H9 (cell line): ENCODE measurements at regions not wholly inside any gene's neighbourhood (a gene's known extent, or its start where the extent isn't known, plus 50 kb on each side); places are given as distances from the start of the nearest gene placed in this dataset.

Source experiments
- DNase-seq: peaks from one replicate; pipeline ENCODE4 v3.0.0-alpha.2; 2017
- H2AFZ ChIP-seq: one replicate; pipeline ENCODE4 v1.6.1; 2013; ENCODE audit warnings: mild to moderate bottlenecking, low read length, control low read depth, moderate library complexity
- H2AK5ac ChIP-seq: 2 replicates; pipeline ENCODE4 v1.6.1; 2013; ENCODE audit warnings: low read length, control low read depth, mixed read lengths; ENCODE audit not compliant: insufficient read length
- H2BK120ac ChIP-seq: one replicate; pipeline ENCODE4 v1.6.1; 2013; ENCODE audit warnings: low read depth, mild to moderate bottlenecking, low read length, control low read depth, inconsistent platforms; ENCODE audit not compliant: poor library complexity, severe bottlenecking
- H2BK12ac ChIP-seq: 2 replicates; pipeline ENCODE4 v1.6.1; 2013; ENCODE audit warnings: low read length, control low read depth, mixed read lengths, low read depth; ENCODE audit not compliant: insufficient read length
- H2BK15ac ChIP-seq: 2 replicates; pipeline ENCODE4 v1.6.1; 2013; ENCODE audit warnings: low read depth, low read length, control low read depth
- H2BK20ac ChIP-seq: one replicate; pipeline ENCODE4 v1.6.1; 2013; ENCODE audit warnings: low read depth, mild to moderate bottlenecking, low read length, control low read depth, inconsistent platforms; ENCODE audit not compliant: poor library complexity, severe bottlenecking
- H2BK5ac ChIP-seq: 2 replicates; pipeline ENCODE4 v1.6.1; 2013; ENCODE audit warnings: low read length, control low read depth, mixed read lengths; ENCODE audit not compliant: insufficient read length
- H3K14ac ChIP-seq: 2 replicates; pipeline ENCODE4 v1.6.1; 2013; ENCODE audit warnings: low read length, control low read depth; ENCODE audit not compliant: insufficient read depth
- H3K18ac ChIP-seq: 2 replicates; pipeline ENCODE4 v1.6.1; 2013; ENCODE audit warnings: low read depth, mild to moderate bottlenecking, mixed read lengths, low read length, control low read depth; ENCODE audit not compliant: insufficient read length
- H3K23ac ChIP-seq: 2 replicates; pipeline ENCODE4 v1.6.1; 2013; ENCODE audit warnings: low read length, control low read depth, mixed read lengths, low read depth; ENCODE audit not compliant: insufficient read length
- H3K23me2 ChIP-seq: 2 replicates; pipeline ENCODE4 v1.6.1; 2013; ENCODE audit warnings: low read depth, mild to moderate bottlenecking, mixed read lengths, low read length, control low read depth; ENCODE audit not compliant: insufficient read length, poor library complexity, severe bottlenecking
- H3K27ac ChIP-seq: 2 replicates; pipeline ENCODE4 v1.5.1; 2013; ENCODE audit warnings: low read length, control low read depth, mixed read lengths, low read depth; ENCODE audit not compliant: insufficient read length
- H3K27me3 ChIP-seq: 2 replicates; pipeline ENCODE4 v1.6.1; 2013; ENCODE audit warnings: low read length, control low read depth, inconsistent platforms; ENCODE audit not compliant: insufficient read depth
- H3K4ac ChIP-seq: 2 replicates; pipeline ENCODE4 v1.6.1; 2013; ENCODE audit warnings: low read depth, mild to moderate bottlenecking, control low read depth, inconsistent platforms, low read length, moderate library complexity
- H3K4me1 ChIP-seq: 2 replicates; pipeline ENCODE4 v1.6.1; 2013; ENCODE audit warnings: low read length, control low read depth, inconsistent platforms; ENCODE audit not compliant: insufficient read depth
- H3K4me2 ChIP-seq: 2 replicates; pipeline ENCODE4 v1.6.1; 2013; ENCODE audit warnings: low read length, control low read depth, mixed read lengths; ENCODE audit not compliant: insufficient read length, insufficient read depth
- H3K56ac ChIP-seq: 2 replicates; pipeline ENCODE4 v1.6.1; 2013; ENCODE audit warnings: low read depth, mild to moderate bottlenecking, mixed read lengths, low read length, control low read depth; ENCODE audit not compliant: insufficient read length
- H3K79me1 ChIP-seq: 2 replicates; pipeline ENCODE4 v1.6.1; 2013; ENCODE audit warnings: low read depth, mild to moderate bottlenecking, moderate library complexity, low read length, control low read depth, inconsistent platforms; ENCODE audit not compliant: insufficient read depth, poor library complexity, severe bottlenecking
- H3K79me2 ChIP-seq: 2 replicates; pipeline ENCODE4 v1.6.1; 2013; ENCODE audit warnings: low read length, control low read depth, inconsistent platforms; ENCODE audit not compliant: insufficient read depth
- H3K9ac ChIP-seq: 2 replicates; pipeline ENCODE4 v1.6.1; 2013; ENCODE audit warnings: low read length, control low read depth, mixed read lengths; ENCODE audit not compliant: insufficient read length; ENCODE audit errors: extremely low read depth
- H3K9me3 ChIP-seq: one replicate; pipeline ENCODE4 v1.6.1; 2013; ENCODE audit warnings: low read depth, low read length, inconsistent platforms; ENCODE audit not compliant: control insufficient read depth
- H3T11ph ChIP-seq: one replicate; pipeline ENCODE4 v1.6.1; 2013; ENCODE audit warnings: mild to moderate bottlenecking, low read length, control low read depth, inconsistent platforms
- H4K20me1 ChIP-seq: one replicate; pipeline ENCODE4 v1.6.1; 2013; ENCODE audit not compliant: control insufficient read depth, insufficient read length, insufficient read depth
- H4K5ac ChIP-seq: 2 replicates; pipeline ENCODE4 v1.6.1; 2013; ENCODE audit warnings: low read depth, mild to moderate bottlenecking, mixed read lengths, low read length, control low read depth; ENCODE audit not compliant: insufficient read length
- H4K8ac ChIP-seq: replicated peaks from 2 replicates; pipeline ENCODE4 v1.6.1; 2013; ENCODE audit warnings: low read length, control low read depth, mixed read lengths, low read depth; ENCODE audit not compliant: insufficient read length
- H4K91ac ChIP-seq: 2 replicates; pipeline ENCODE4 v1.6.1; 2013; ENCODE audit warnings: low read depth, mild to moderate bottlenecking, moderate library complexity, mixed read lengths, low read length, control low read depth; ENCODE audit not compliant: insufficient read length
- H3K27ac Mint-ChIP-seq, 3 experiments: 2 replicates in 2 of 3; 3 replicates in 1 of 3; pipeline ENCODE4 v1.8.0; 2020 to 2021; ENCODE audit warnings: mixed read lengths in 3 of 3, mild to moderate bottlenecking in 1 of 3, moderate library complexity in 1 of 3
- H3K27me3 Mint-ChIP-seq: 2 replicates; pipeline ENCODE4 v1.8.0; 2021; ENCODE audit warnings: low read depth, mild to moderate bottlenecking, moderate library complexity, mixed read lengths
- H3K36me3 Mint-ChIP-seq, 3 experiments: 2 replicates in 2 of 3; 3 replicates in 1 of 3; pipeline ENCODE4 v1.8.0; 2020 to 2021; ENCODE audit warnings: low read depth in 3 of 3, mixed read lengths in 3 of 3; ENCODE audit not compliant: insufficient read depth in 1 of 3
- H3K4me1 Mint-ChIP-seq, 2 experiments: 2 replicates each; pipeline ENCODE4 v1.8.0; 2020; ENCODE audit warnings: mixed read lengths in 2 of 2
- H3K4me3 Mint-ChIP-seq, 2 experiments: 2 replicates in 1 of 2; 3 replicates in 1 of 2; pipeline ENCODE4 v1.8.0; 2020 to 2021; ENCODE audit warnings: mild to moderate bottlenecking in 2 of 2, mixed read lengths in 2 of 2, moderate library complexity in 1 of 2
- H3K9me3 Mint-ChIP-seq, 2 experiments: 2 replicates in 1 of 2; 3 replicates in 1 of 2; pipeline ENCODE4 v1.8.0; 2020; ENCODE audit warnings: mild to moderate bottlenecking in 2 of 2, mixed read lengths in 2 of 2, moderate library complexity in 1 of 2
- WGBS: extraction: QIAGEN DNeasy Blood & Tissue Kit; methylation state at CpG from one replicate; pipeline ENCODE4 v1.1.7; 2013; ENCODE audit warnings: missing lambda C conversion rate, low lambda C conversion rate, mixed read lengths; ENCODE audit not compliant: insufficient read length; ENCODE audit errors: extremely low coverage; 5-methylcytosine and 5-hydroxymethylcytosine counted together
- TF ChIP-seq, protein P1 (sequence below): fragments of 200-600 bp; sonication (generic); conservative IDR thresholded peaks from 3 replicates; pipeline ENCODE4 v1.8.0; 2021; ENCODE audit warnings: antibody characterized with exemption, mild to moderate bottlenecking

DNA sequence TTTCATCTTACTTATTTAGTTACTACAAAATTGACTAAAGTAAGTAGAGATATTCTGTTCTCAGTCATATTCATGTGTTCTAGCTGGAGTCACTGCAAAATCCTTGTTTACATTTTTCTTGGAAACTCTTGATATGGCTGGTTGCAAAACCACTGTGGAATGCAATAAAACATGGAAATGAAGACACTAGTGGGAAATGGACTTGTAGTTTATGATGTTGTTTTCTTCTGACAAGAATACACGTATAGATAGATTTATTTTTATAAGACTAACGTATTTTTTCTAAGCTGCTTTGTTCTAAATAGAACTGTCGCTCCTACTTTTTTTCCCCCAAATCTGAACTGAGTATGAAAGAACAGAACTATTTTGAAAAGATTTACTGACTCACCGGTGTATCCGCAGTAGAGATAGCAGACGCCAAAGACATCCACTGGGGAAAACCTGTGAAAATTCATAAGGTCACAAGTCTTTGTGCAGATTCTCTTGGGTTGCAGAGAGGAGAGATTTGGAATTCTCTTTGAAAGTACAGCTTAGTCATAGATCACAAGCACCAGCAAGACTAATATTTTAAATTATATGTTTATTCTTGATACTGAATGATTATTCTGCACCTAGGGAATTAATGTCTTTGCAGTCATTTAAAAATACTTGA, 119.6 kb upstream of the TAF11L2 start:
- Histone ChIP-seq H3K4ac (no peak overlapping the region), H3T11ph (no peak overlapping the region), H3K23me2 (no peaks in the 10 kb centered on the region), H2AK5ac (no peak overlapping the region), H3K56ac (no peak overlapping the region), H2BK5ac (no peak overlapping the region), H3K79me1 (no peaks in the 10 kb centered on the region), H3K79me2 (no peaks in the 10 kb centered on the region), H4K5ac (no peak overlapping the region), H3K14ac (no peak overlapping the region), H3K27ac (no peak overlapping the region), H2BK15ac (no peak overlapping the region), H4K8ac (no peak overlapping the region), H3K9me3 (no peaks in the 10 kb centered on the region), H3K18ac (no peak overlapping the region), H3K4me1 (peaks cover 13% of the 10 kb centered on the region; the same call in 1 of the 2 replicates), H3K27me3 (no peaks in the 10 kb centered on the region), H2AFZ (no peak overlapping the region), H2BK120ac (no peak overlapping the region), H2BK20ac (no peak overlapping the region), H4K20me1 (no peaks in the 10 kb centered on the region), H4K91ac (no peak overlapping the region), H3K23ac (no peak overlapping the region), H2BK12ac (no peak overlapping the region), H3K9ac (no peak overlapping the region), H3K4me2 (no peak overlapping the region)
- Mint-ChIP-seq H3K9me3 (peaks cover 0 to 3% of the 10 kb centered on the region in 2 experiments; a peak in 1 of 5 replicates), H3K27ac (no peak overlapping the region), H3K36me3 (no peaks in the 10 kb centered on the region; a peak in 1 of 7 replicates), H3K4me3 (no peak overlapping the region), H3K27me3 (peaks cover 7% of the 10 kb centered on the region; the same call in 1 of the 2 replicates), H3K4me1 (peaks cover 32 to 35% of the 10 kb centered on the region in 2 experiments)
- TF ChIP-seq, protein P1, sequence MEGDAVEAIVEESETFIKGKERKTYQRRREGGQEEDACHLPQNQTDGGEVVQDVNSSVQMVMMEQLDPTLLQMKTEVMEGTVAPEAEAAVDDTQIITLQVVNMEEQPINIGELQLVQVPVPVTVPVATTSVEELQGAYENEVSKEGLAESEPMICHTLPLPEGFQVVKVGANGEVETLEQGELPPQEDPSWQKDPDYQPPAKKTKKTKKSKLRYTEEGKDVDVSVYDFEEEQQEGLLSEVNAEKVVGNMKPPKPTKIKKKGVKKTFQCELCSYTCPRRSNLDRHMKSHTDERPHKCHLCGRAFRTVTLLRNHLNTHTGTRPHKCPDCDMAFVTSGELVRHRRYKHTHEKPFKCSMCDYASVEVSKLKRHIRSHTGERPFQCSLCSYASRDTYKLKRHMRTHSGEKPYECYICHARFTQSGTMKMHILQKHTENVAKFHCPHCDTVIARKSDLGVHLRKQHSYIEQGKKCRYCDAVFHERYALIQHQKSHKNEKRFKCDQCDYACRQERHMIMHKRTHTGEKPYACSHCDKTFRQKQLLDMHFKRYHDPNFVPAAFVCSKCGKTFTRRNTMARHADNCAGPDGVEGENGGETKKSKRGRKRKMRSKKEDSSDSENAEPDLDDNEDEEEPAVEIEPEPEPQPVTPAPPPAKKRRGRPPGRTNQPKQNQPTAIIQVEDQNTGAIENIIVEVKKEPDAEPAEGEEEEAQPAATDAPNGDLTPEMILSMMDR, result no peak
- WGBS, result no CpG with 5 or more reads among the region's 6 CpGs
- no peak for DNase-seq
